ENCODE measurements at regions not wholly inside any gene's neighbourhood (a gene's known extent, or its start where the extent isn't known, plus 50 kb on each side); places are given as distances from the start of the nearest gene placed in this dataset.
"Not testable (repeated sequence)": the region's sequence is repeated elsewhere in the genome, so short reads cannot be mapped to it uniquely, and the experiment has no call there.

DNA sequence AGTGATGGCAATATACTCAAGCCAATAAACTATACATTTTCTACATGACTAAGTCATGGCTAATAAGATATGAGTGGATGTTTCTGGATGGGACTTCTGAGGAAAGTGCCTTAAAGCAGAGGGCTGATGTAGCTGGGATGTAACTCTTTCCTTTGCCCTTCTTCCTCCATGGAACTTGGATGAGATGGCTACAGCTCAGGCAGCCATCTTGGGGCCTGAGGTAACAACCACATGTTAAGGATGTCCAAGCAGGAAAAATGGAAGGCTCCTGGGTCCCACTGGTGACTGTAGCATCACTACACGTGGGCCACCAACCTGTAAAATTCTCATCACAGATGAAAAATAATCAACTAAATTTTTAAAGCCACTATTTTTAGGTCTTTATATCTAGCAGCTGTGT lies 54.4 kb upstream of the GRIP1 start:
- no peak for DNase-seq

- DNase-seq: no peak
Measured at GRCh38 chr12:66733839-66734238, 55.0 kb upstream of the GRIP1 start.

- DNase-seq: no peak
Measured at GRCh38 chr12:66735275-66735674, 56.4 kb upstream of the GRIP1 start.

- DNase-seq: no peak
Measured at GRCh38 chr12:66736931-66737330, 58.1 kb upstream of the GRIP1 start.

DNA sequence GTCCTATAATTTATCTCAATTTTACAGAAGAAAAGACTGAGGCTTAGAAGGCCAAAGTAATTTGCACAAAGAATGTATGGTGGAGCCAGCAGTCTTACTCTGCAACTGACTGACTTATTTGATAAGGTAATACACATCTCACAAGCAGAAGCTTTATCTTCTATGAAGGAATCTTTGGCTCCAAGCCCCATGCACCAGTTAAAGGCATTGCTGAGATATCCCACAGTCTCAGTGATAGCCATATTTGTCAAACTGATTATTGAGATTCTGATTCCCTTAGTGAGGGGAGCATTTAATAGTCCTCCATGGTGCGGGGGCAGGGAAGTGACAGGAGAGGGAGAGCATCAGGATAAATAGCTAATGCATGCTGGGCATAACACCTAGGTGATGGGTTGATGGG lies 60.4 kb upstream of the GRIP1 start:
- DNase-seq: no peak

DNA sequence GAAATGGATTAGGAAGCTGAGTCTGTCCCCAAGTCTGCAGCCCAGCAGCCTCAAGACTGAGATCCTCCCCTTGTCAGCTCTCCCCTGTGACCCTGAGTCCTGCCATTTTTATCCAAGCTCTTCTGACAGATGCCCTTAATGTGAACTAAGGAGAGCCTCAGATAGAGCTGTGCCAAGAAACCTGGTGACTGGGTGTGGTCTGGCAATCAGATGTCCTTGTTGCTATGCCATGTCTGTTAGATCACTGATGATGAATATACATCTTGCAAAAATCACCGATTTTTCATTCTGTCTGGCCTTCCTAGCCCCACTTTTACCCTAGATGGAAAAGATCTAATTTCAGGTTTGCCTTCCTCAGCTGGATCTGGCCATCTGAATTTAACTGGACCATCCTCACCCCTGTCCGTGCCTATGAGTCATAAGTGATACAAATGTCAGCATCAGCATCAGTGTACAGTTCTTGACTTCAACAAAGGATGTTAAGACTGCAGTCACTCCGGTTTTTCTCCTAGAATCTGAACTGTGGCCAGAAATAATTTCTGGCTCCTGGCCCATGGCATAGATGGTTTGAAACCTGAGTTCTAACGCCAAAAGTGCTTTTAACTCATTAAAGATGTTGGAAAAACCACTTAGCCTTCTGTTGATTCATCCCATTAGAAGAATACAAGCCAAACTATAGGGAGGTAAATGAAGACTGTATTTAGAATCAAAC lies 61.2 kb upstream of the GRIP1 start:
- DNase-seq: peak; percentile 32

DNA sequence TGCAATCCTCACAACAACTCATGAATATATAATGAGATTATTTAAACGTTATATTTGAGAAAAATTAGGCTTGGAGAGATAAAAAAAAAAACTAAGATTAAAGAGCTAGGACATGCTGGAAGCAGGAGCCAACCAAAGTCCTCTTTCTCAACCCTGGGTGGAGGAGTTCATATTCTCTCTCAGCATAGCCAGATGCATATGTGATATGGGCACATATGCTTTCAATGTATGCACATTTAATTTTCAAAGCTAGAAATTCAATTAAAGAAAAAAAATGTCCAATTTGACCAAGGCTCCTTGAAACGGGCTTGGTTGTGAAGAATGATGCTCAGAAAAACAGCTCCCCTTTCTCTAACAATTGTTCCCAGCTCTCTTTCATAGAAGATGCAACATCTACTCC lies 61.9 kb upstream of the GRIP1 start:
- DNase-seq: no peak

- no peak for DNase-seq
Measured at GRCh38 chr12:66741919-66742318, 63.0 kb upstream of the GRIP1 start.

DNA sequence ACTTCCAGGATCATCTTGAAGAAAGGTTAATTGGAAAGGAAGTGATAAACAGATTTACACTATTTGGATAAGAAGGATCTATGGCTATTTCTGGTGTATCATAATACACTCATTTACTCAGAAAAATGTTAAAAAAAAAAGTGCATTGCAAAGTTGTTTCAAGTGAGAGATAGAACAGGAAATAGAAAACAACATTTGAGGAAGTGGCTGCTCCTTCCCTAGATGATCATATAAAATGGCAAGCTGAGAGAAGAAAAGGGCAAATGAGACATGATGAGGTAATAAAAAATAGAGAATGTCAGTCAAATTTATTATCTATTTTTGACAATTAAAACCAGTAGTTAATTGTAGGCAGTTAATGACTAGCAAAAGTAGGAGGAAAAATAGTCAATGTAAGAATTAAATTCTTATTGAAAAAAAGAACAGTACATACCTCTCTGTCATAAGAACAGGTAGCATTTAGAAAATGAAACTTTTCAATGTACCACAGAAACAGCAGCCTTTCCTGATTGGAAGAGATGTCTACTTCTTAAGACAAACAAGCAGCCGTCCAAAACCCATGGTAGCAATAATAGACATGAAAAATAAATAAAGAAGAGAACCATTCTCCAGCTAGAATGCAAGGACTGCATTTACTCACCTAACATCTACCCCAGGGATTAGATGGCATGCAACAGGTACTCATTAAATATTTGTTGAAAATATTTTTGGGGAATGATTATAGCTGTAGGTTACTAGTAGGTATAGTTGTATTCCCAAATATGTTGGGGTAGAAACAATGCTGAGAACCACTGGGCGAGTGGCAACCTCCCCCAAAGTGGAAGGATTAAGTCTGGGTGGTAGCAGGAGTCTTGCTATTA lies 63.9 kb upstream of the GRIP1 start:
- no peak for DNase-seq

DNA sequence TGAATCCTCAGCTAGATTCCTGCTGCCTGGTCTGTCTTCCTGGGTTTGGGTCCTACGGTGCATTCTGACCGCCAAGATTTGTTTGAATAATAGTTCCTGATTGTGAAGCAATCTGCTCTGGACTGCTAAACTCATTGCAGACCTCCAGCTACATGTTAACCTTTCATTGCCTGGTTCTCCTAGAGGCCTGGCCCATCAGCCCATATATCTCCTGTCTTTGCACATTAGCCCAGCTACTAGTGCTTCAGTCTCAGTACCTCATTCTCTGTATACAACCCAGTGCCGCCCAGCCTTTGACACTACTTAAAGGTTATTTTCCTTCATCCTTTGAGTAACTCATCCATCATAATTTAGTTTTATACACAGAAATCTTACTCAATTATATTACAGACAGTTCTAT lies 65.6 kb upstream of the GRIP1 start:
- no peak for DNase-seq

GRCh38 chr12:66744956-66745383 lies 66.1 kb upstream of the GRIP1 start:
- DNase-seq: no peak

DNA sequence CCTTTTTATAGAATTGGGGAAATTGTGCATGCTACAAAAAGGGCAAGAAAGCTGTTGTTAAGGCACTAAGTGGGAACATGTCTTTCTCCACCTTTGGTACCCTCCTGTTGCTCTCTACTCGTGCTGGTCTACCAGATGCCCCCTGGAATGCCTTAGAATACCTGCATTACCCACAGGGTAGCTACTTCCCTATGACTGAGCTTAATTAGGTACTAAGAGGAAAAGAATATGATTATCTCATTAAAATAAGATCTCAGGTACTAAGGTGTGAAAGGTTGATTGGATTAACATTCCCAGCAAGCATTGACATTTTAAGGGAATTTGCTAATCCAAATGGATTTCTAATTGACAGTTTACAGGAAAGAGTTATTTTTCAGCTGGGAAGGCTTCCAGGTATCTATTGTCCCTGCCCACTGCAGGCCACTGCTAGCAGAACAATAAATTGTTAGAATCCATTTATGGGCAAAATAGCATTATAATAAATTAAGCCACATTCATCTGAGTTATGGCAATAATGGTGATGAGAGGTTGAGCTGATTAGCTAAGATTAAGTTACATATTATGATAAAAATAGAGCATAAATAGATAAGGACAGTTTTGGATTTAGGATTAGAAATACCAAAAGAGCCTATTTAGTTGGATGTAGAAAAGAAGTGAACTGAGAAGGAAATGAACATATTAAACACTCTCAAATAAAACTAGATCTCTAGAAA lies 67.8 kb upstream of the GRIP1 start:
- DNase-seq: no peak

DNA sequence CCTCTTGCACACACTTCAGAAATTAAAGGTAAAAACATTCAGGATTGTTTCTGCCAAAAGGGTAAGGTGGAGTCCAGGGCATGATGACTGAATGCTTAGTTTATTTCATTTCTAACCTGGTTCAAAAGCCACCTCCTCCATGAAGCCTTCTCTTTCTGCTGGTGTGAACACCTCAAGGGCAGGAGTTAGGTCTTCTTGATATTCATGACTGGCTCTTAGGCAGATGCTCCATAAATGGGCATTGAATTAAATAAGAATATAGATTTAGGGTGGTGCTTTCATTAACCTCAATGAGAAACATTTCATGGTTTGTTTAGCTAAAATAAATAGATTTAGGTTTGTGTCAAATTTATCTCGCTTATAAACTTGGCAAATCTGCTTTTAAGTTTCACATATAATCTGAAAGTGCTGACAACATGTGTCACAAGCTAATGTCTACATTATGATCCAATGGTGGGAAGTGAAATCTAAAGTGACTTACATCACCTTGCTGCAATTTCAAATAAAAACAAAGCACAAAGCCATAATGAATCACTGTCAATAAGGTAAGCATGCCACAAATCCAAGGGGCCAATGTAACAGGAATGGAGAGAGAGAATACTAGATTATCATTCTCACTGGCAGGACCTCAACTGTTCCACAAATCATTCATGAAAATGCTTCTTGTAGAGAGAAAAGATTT lies 72.7 kb upstream of the GRIP1 start:
- no peak for DNase-seq

DNA sequence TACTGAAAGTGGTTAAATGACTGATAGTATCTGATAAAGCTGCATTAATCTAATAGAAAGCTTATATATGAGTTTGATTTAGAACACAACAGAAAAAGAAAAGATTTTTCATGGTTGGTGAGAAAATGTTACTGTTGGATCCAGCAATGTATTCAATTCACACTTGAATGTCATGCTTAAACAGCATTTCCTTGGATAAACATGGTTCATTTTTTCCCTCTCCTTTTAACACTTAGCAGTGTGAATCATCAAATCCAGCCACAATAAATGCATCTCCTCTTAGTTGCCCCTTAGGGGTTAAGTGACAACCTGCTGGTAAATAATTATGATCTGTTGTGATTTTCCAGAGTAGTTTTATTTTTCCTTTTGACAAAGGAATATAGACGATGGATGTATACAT lies 74.9 kb upstream of the GRIP1 start:
- DNase-seq: no peak

GRCh38 chr12:66755727-66756395 lies 77.0 kb upstream of the GRIP1 start:
- DNase-seq: no peak

- no peak for DNase-seq
Measured at GRCh38 chr12:66756631-66757030, 77.8 kb upstream of the GRIP1 start.

DNA sequence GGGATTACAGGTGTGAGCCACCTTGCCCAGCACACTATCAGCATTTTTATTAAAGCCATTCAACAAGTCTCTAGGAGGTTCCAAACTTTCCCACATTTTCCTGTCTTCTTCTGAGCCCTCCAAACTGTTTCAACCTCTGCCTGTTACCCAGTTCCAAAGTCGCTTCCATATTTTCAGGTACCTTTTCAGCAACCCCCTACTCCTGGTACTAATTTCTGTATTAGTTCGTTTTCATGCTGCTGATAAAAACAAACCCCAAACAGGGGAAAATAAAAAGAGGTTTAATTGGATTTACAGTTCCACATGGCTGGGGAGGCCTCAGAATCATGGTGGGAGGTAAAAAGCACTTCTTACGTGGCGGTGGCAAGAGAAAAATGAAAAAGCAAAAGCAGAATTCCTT lies 81.2 kb upstream of the GRIP1 start:
- not testable (repeated sequence) for DNase-seq

- no peak for DNase-seq
Measured at GRCh38 chr12:66763467-66763866, 84.6 kb upstream of the GRIP1 start.

DNA sequence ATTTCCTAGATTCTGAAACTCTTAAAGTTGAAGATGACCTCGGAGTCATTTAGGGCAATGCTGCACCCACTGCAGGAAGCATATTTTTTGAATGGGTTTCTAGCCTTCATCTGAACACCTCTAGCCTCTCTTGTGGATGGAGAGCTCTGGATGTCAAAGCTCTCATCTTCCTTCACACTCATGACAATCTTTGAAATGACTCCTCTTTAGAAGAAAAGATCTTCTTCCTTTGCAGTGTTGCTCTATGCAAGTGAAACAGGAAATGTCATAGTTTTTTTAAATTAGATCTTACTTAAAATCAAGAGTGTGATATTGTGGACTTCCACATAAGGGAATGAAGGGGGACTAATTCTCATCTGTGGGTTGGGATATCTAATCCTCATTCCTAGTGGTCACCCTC lies 86.3 kb upstream of the GRIP1 start:
- no peak for DNase-seq

DNA sequence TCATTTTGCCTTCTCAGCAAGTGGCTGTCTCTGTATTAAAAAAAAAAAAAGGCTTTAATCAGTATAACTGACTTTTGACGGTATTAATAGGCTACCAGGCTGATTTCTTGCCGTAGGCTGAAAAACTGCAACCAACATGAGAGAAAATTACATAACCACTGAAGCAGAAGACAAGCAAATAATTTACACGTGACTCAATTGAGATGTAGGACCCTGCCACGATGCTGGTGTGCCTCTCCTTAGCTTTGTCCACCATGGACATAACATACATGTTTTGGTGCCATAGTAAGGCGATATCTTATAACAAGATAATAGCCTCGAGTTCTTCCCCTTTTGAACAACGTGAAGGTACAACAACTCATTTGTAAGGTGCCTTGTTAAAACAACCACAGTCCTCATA lies 88.7 kb upstream of the GRIP1 start:
- no peak for DNase-seq

DNA sequence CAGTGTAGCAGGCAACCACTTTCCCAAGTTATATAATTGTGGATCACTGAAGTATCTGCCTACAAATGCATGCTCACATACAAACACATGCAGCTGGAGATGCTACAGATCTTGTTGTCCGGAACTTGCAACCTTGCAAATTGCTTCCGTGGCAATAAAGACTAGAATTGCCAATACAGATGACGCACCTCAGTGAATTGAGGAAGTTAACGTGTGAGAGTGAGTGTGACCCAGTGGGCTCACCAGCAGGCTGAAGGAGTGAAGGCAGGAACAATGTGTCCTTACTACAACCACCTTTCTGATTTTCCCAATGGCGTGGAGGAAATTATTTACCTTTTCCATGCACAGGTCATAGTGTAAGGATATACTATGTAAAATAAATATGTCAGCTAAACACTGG lies 89.4 kb upstream of the GRIP1 start:
- no peak for DNase-seq

DNA sequence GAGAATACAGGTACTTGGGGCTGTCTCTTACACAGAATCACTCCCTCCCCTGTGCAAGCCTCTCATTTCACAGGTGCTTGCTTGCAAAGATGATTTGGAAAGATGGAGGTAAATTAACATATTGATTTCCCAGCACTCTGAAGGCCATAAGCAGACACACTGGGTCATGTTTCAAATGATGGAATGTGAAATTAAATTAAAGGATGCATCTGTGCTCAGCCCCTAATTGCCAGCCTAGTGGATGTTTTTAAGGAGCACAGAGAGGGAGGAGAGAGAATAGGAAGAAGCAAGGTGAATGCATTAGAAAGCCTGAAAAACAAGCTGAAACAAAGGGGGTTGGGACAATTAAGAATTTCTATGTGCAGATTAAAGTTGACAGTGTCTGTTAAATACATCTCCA lies 96.1 kb upstream of the GRIP1 start:
- no peak for DNase-seq

DNA sequence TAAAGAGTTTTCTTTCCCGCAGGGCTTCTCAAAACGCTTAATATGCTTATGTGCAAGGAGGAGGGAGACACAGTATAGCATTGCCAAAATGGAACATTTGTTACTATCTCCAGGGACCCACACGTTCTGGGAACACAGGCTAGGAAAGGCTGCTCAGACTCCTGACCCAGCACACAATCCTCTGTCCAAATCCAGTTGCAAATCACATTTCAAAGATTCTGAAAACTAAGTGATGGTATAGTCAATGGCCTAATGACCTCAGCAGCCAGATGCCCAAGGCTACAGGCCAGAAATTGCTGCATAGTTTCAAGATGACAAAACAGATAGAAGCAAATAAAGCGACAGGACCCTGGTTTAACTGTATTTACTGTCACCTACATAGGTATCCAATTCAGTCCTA lies 97.0 kb upstream of the GRIP1 start:
- no peak for DNase-seq

Measured in NCI-H345 (cell line).